Upper lobe of left lung (tissue), 6 donors: ENCODE measurements at regions not wholly inside any gene's neighbourhood (a gene's known extent, or its start where the extent isn't known, plus 50 kb on each side); places are given as distances from the start of the nearest gene placed in this dataset.

Experiments
- ATAC-seq, 2 donors: fragments of 200-7000 bp; cut with Tn5 transposase; one replicate each; pipeline ENCODE4 v1.9.1; 2022; ENCODE audit warnings: mild to moderate bottlenecking in 2 of 2, moderate library complexity in 2 of 2; ENCODE audit not compliant: low FRiP score in 2 of 2
- DNase-seq, 2 donors: peaks; one replicate each; pipeline ENCODE4 v3.0.0-alpha.2; 2019 to 2020
- H3K27ac ChIP-seq, 4 donors: fragments of 200-600 bp; sonication (generic); one replicate each; pipeline ENCODE4 v1.5.1; 2016 to 2019
- H3K27me3 ChIP-seq, 4 donors: fragments of 200-600 bp; sonication (generic); one replicate each; pipeline ENCODE4 v1.5.1; 2017 to 2019
- H3K36me3 ChIP-seq, 4 donors: fragments of 200-600 bp; sonication (generic); one replicate each; pipeline ENCODE4 v1.5.1; 2016 to 2019
- H3K4me1 ChIP-seq, 4 donors: fragments of 200-600 bp; sonication (generic); one replicate each; pipeline ENCODE4 v1.5.1; 2018 to 2019
- H3K4me3 ChIP-seq, 4 donors: fragments of 200-600 bp; sonication (generic); one replicate each; pipeline ENCODE4 v1.5.1; 2017 to 2019; ENCODE audit warnings: mild to moderate bottlenecking in 2 of 4, moderate library complexity in 1 of 4
- H3K9me3 ChIP-seq, 4 donors: fragments of 200-600 bp; sonication (generic); one replicate each; pipeline ENCODE4 v1.5.1; 2018 to 2019
- CTCF ChIP-seq, 6 experiments: fragments of 450-650 bp in 4 of 6; fragments of 200-600 bp in 2 of 6; sonication (generic) in 2 of 6; IDR thresholded peaks; one replicate each; pipeline ENCODE4 v1.5.1; 2016 to 2019; ENCODE audit warnings: antibody characterized with exemption in 6 of 6
- EP300 ChIP-seq, 4 donors: sonication (generic); formaldehyde crosslinking; IDR thresholded peaks; one replicate each; pipeline ENCODE4 v1.5.1; 2017; ENCODE audit warnings: antibody characterized with exemption in 4 of 4, control low read depth in 2 of 4
- POLR2A ChIP-seq, 4 donors: fragments of 450-650 bp; IDR thresholded peaks; one replicate each; pipeline ENCODE4 v1.5.1; 2016 to 2017; ENCODE audit warnings: antibody characterized with exemption in 4 of 4, mild to moderate bottlenecking in 2 of 4
- POLR2AphosphoS5 ChIP-seq, 2 donors: sonication (generic); formaldehyde crosslinking; IDR thresholded peaks; one replicate each; pipeline ENCODE4 v1.5.1; 2017; ENCODE audit warnings: antibody characterized with exemption in 2 of 2
- WGBS, 2 donors: methylation state at CpG; one replicate each; pipeline ENCODE4 v1.1.5; 2017 to 2018; 5-methylcytosine and 5-hydroxymethylcytosine counted together
- donor health status: DM: no; HTN: no; CAD: no; lungs with moderate emphysema.
- donor health status: DM: no; HTN: yes; CAD: no; lungs with severe emphysema.

GRCh38 chr7:25642849-25643248, 414.6 kb upstream of the NPVF start:
- ATAC-seq (peak in 1 of 2 donors; percentile 25), DNase-seq (no peak)
- peak overlapping the region in 1 of 4 donors; percentile 48 for H3K27ac ChIP-seq
- H3K9me3 ChIP-seq: no peaks in the 10 kb centered on the region
- 83 to 86% methylated on average over 3 of the region's 3 CpGs for WGBS, 2 donors
- no peaks in the 10 kb centered on the region for H3K36me3 ChIP-seq
- peaks cover 0 to 12% (median 0%) of the 10 kb centered on the region in 4 donors for H3K4me1 ChIP-seq
- H3K4me3 ChIP-seq: no peak overlapping the region
- no peaks in the 10 kb centered on the region for H3K27me3 ChIP-seq
- TF ChIP-seq EP300 (IDR thresholded peaks at IDR 0.05) (no peak), POLR2AphosphoS5 (IDR thresholded peaks at IDR 0.05) (no peak), CTCF (IDR thresholded peaks at IDR 0.05) (no peak), POLR2A (IDR thresholded peaks at IDR 0.05) (no peak)

GRCh38 chr7:25643286-25643685, 415.0 kb upstream of the NPVF start:
- peak in 1 of 2 donors; percentile 42 for DNase-seq
- 67 to 80% methylated on average over 5 of the region's 5 CpGs for WGBS, 2 donors
- peak in 1 of 2 donors; percentile 37 for ATAC-seq
- Histone ChIP-seq H3K4me1 (peaks cover 0 to 12% (median 0%) of the 10 kb centered on the region in 4 donors), H3K36me3 (no peaks in the 10 kb centered on the region), H3K27me3 (no peaks in the 10 kb centered on the region), H3K9me3 (no peaks in the 10 kb centered on the region), H3K4me3 (no peak overlapping the region), H3K27ac (peak overlapping the region in 2 of 4 donors; percentile 6 to 66)
- TF ChIP-seq POLR2A (IDR thresholded peaks at IDR 0.05) (no peak), POLR2AphosphoS5 (IDR thresholded peaks at IDR 0.05) (no peak), EP300 (IDR thresholded peaks at IDR 0.05) (no peak), CTCF (IDR thresholded peaks at IDR 0.05) (no peak)

- Histone ChIP-seq H3K27me3 (no peaks in the 10 kb centered on the region), H3K27ac (peak overlapping the region in 2 of 4 donors; percentile 6 to 66), H3K4me3 (no peak overlapping the region), H3K4me1 (peaks cover 0 to 12% (median 0%) of the 10 kb centered on the region in 4 donors), H3K36me3 (no peaks in the 10 kb centered on the region), H3K9me3 (no peaks in the 10 kb centered on the region)
- WGBS, 2 donors: 69 to 90% methylated on average over 7 of the region's 7 CpGs
- TF ChIP-seq POLR2AphosphoS5 (IDR thresholded peaks at IDR 0.05) (no peak), POLR2A (IDR thresholded peaks at IDR 0.05) (peak in 1 of 4 donors; percentile 51)
- ATAC-seq (peak in 1 of 2 donors; percentile 19), DNase-seq (no peak)
Measured at GRCh38 chr7:25643770-25644394, 415.6 kb upstream of the NPVF start.

- H3K9me3 ChIP-seq: no peaks in the 10 kb centered on the region
- no peaks in the 10 kb centered on the region for H3K36me3 ChIP-seq
- H3K27me3 ChIP-seq: no peaks in the 10 kb centered on the region
- peaks cover 0 to 12% (median 0%) of the 10 kb centered on the region in 4 donors for H3K4me1 ChIP-seq
- DNase-seq: no peak
- no peak for TF ChIP-seq EP300 (IDR thresholded peaks at IDR 0.05)
- no peak for TF ChIP-seq POLR2AphosphoS5 (IDR thresholded peaks at IDR 0.05)
- no peak for TF ChIP-seq POLR2A (IDR thresholded peaks at IDR 0.05)
- no peak for TF ChIP-seq CTCF (IDR thresholded peaks at IDR 0.05)
- H3K4me3 ChIP-seq: no peak overlapping the region
- no peak for ATAC-seq
- 76 to 78% methylated on average over 6 of the region's 6 CpGs for WGBS, 2 donors
- no peak overlapping the region for H3K27ac ChIP-seq
Measured at GRCh38 chr7:25646726-25647413, 418.6 kb upstream of the NPVF start.

GRCh38 chr7:25647872-25648271, 419.6 kb upstream of the NPVF start:
- Histone ChIP-seq H3K27ac (no peak overlapping the region), H3K27me3 (no peaks in the 10 kb centered on the region), H3K4me1 (peaks cover 0 to 12% (median 0%) of the 10 kb centered on the region in 4 donors), H3K9me3 (no peaks in the 10 kb centered on the region), H3K36me3 (no peaks in the 10 kb centered on the region), H3K4me3 (no peak overlapping the region)
- ATAC-seq (no peak), DNase-seq (no peak)
- 53 to 92% methylated on average over 2 of the region's 2 CpGs for WGBS, 2 donors
- TF ChIP-seq POLR2AphosphoS5 (IDR thresholded peaks at IDR 0.05) (no peak), CTCF (IDR thresholded peaks at IDR 0.05) (no peak), EP300 (IDR thresholded peaks at IDR 0.05) (no peak), POLR2A (IDR thresholded peaks at IDR 0.05) (no peak)
